ENCODE measurements at regions not wholly inside any gene's neighbourhood (a gene's known extent, or its start where the extent isn't known, plus 50 kb on each side); places are given as distances from the start of the nearest gene placed in this dataset.

DNA sequence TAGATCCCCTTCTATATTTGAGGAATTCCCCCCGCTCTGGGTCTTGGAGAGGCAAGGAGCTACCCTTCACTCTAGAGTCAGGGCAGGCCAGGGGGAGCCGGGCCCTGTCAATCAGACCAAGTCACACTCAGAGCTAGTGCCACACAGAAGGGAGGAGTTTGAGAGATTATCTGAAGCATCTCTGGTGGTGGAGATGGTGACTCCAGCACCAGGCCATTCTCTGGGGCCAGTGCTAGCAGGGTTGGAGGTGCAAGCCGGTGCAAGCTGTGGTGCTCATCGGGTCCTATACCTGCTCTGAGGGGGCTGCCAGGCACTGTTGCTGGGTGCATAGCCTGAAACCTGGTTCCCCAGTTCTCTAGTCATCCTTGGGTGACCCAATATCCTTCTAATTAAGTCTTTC is 201.2 kb downstream of the COPRS start:
- TF ChIP-seq, protein P1, sequence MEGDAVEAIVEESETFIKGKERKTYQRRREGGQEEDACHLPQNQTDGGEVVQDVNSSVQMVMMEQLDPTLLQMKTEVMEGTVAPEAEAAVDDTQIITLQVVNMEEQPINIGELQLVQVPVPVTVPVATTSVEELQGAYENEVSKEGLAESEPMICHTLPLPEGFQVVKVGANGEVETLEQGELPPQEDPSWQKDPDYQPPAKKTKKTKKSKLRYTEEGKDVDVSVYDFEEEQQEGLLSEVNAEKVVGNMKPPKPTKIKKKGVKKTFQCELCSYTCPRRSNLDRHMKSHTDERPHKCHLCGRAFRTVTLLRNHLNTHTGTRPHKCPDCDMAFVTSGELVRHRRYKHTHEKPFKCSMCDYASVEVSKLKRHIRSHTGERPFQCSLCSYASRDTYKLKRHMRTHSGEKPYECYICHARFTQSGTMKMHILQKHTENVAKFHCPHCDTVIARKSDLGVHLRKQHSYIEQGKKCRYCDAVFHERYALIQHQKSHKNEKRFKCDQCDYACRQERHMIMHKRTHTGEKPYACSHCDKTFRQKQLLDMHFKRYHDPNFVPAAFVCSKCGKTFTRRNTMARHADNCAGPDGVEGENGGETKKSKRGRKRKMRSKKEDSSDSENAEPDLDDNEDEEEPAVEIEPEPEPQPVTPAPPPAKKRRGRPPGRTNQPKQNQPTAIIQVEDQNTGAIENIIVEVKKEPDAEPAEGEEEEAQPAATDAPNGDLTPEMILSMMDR (IDR thresholded peaks at IDR 0.05; ENCODE audit: unreplicated experiment in 3 of 3): no peak
- H3K9me3 Mint-ChIP-seq: peaks cover 10% of the 10 kb centered on the region
- H3K4me1 Mint-ChIP-seq: no peaks in the 10 kb centered on the region
- H3K27me3 Mint-ChIP-seq (ENCODE audit: low read depth): peaks cover 34% of the 10 kb centered on the region
- no peaks in the 10 kb centered on the region for H3K36me3 Mint-ChIP-seq (ENCODE audit: low read depth)
- no peak overlapping the region for H3K27ac Mint-ChIP-seq
- H3K4me3 Mint-ChIP-seq: no peak overlapping the region

DNA sequence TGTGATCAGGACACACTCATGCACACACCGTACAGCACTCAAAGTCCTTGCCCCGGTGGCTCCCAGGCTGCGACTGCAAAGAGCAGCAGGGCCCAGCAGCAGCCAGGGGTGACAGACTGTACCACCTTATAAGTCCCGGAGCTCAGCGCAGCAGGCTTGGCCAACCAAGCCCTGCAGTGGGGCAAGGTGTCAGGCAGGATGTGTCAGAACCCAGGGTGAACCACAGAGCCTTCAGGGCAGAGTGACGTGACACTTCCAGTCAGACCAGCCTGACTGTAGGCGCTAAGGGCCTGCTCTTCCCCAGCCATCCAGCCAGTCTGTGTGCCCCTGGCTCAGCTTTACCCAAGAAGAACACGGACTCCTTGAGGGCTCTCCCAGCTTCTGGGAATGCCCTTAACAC is 204.1 kb downstream of the COPRS start:
- Mint-ChIP-seq H3K36me3 (ENCODE audit: low read depth) (no peaks in the 10 kb centered on the region), H3K27me3 (ENCODE audit: low read depth) (peaks cover 25% of the 10 kb centered on the region), H3K4me1 (no peaks in the 10 kb centered on the region), H3K27ac (no peak overlapping the region), H3K4me3 (no peak overlapping the region), H3K9me3 (peaks cover 2% of the 10 kb centered on the region)
- TF ChIP-seq, protein P1 (IDR thresholded peaks at IDR 0.05; ENCODE audit: unreplicated experiment in 3 of 3): no peak

GRCh38 chr17:31653691-31654090 is 205.4 kb downstream of the COPRS start:
- H3K36me3 Mint-ChIP-seq (ENCODE audit: low read depth): no peaks in the 10 kb centered on the region
- peak overlapping the region in 1 of 3 experiments; percentile 21 for H3K27ac Mint-ChIP-seq
- no peak overlapping the region for H3K4me3 Mint-ChIP-seq
- H3K27me3 Mint-ChIP-seq (ENCODE audit: low read depth): peaks cover 18% of the 10 kb centered on the region
- TF ChIP-seq, protein P1 (IDR thresholded peaks at IDR 0.05; ENCODE audit: unreplicated experiment in 3 of 3): no peak
- no peaks in the 10 kb centered on the region for H3K4me1 Mint-ChIP-seq
- H3K9me3 Mint-ChIP-seq: peaks cover 2% of the 10 kb centered on the region

- H3K4me3 Mint-ChIP-seq: no peak overlapping the region
- peaks cover 15% of the 10 kb centered on the region for H3K27me3 Mint-ChIP-seq (ENCODE audit: low read depth)
- peaks cover 16% of the 10 kb centered on the region for H3K9me3 Mint-ChIP-seq
- TF ChIP-seq, protein P1 (IDR thresholded peaks at IDR 0.05; ENCODE audit: unreplicated experiment in 3 of 3): no peak
- H3K36me3 Mint-ChIP-seq (ENCODE audit: low read depth): no peaks in the 10 kb centered on the region
- H3K27ac Mint-ChIP-seq: no peak overlapping the region
- H3K4me1 Mint-ChIP-seq: no peaks in the 10 kb centered on the region
Observed at GRCh38 chr17:31650756-31651520, 208.1 kb downstream of the COPRS start.

- no peak overlapping the region for H3K27ac Mint-ChIP-seq
- TF ChIP-seq, protein P1 (IDR thresholded peaks at IDR 0.05; ENCODE audit: unreplicated experiment in 3 of 3): no peak
- peaks cover 28% of the 10 kb centered on the region for H3K9me3 Mint-ChIP-seq
- H3K4me3 Mint-ChIP-seq: no peak overlapping the region
- H3K36me3 Mint-ChIP-seq (ENCODE audit: low read depth): peaks cover 3% of the 10 kb centered on the region
- peaks cover 15% of the 10 kb centered on the region for H3K27me3 Mint-ChIP-seq (ENCODE audit: low read depth)
- no peaks in the 10 kb centered on the region for H3K4me1 Mint-ChIP-seq
Observed at GRCh38 chr17:31649302-31649701, 209.7 kb downstream of the COPRS start.

GRCh38 chr17:31647661-31648060 is 211.4 kb downstream of the COPRS start:
- no peak overlapping the region for H3K4me3 Mint-ChIP-seq

More at GRCh38 chr17:31647661-31648060, 211.4 kb downstream of the COPRS start:
- Mint-ChIP-seq H3K9me3 (peaks cover 36% of the 10 kb centered on the region), H3K27ac (no peak overlapping the region), H3K36me3 (ENCODE audit: low read depth) (peaks cover 3% of the 10 kb centered on the region), H3K4me1 (no peaks in the 10 kb centered on the region), H3K27me3 (ENCODE audit: low read depth) (peaks cover 4% of the 10 kb centered on the region)
- TF ChIP-seq, protein P1 (IDR thresholded peaks at IDR 0.05; ENCODE audit: unreplicated experiment in 3 of 3): no peak

All from nephron (organoid).